ENCODE measurements at regions not wholly inside any gene's neighbourhood (a gene's known extent, or its start where the extent isn't known, plus 50 kb on each side); places are given as distances from the start of the nearest gene placed in this dataset.
"Not testable (repeated sequence)": the region's sequence is repeated elsewhere in the genome, so short reads cannot be mapped to it uniquely, and the experiment has no call there.

DNA sequence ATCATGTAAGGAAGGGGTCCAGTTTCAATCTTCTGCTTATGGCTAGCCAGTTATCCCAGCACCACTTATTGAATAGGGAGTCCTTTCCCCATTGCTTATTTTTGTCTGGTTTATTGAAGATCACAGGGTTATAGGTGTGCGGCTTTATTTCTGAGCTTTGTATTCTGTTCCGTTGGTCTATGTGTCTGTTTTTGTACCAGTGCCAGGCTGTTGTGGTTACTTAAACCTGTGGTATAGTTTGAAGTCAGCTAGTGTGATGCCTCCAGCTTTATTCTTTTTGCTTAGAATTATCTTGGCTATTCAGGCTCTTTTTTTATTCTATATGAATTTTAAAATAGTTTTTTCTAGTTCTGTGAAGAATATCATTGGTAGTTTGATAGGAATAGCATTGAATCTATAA, 234.6 kb upstream of the CASK start:
- not testable (repeated sequence) for DNase-seq (ENCODE audit: low read depth in 2 of 2)

DNA sequence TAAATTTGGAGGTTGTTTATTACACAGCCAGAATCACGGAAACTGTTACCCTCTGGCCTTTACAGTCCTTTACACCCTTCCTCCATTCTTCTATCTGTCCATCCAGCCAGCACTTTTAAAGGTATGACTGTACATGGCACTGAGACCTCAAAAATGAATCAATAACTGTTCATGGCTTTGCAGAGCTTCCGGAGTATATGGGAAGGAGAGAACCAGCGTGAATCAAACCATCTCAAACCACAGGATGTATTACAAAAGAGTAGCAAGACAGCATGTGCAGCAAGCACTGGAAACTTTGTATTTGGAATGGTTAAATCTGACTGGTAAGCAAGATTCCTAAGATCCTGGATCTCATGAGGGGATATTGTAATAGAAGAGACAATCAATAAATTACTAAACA, 228.5 kb upstream of the CASK start:
- no peak for DNase-seq (ENCODE audit: low read depth in 2 of 2)

DNA sequence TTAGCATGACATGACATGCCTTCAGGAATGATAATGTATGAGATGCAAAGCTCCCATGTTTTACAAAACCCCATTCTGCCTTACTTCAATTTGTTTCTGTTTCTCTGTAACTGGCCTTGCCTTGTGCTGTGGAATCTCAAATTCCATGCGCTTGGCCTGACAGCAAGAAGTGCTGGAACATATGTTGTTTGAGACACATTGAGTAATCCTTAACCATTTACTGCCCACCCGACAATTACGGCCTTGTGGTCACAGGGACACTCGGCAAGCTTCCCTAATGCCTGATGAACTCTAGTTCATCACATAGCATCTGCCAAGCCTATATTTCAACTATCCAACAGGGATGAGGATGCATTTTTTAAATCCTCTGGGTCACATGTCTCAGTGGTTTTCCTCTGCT, 226.4 kb upstream of the CASK start:
- no peak for DNase-seq (ENCODE audit: low read depth in 2 of 2)

DNA sequence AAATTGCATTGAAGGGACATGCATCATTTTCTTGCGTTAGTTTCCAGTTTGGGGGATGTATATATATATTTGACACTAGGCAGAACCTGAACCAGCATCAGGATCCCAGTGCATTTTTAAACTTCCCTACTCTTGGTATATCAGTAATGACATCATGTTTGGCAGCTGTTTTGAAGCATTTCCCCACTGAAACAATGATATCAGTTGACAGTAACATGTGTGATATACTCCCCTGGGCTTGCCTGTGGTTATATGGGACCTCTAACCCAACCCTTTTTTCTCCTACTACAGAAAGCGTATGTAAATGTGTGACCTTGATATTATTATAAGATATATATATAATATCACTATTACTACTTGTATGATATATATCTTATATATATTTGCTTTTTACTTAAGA, 225.9 kb upstream of the CASK start:
- no peak for DNase-seq (ENCODE audit: low read depth in 2 of 2)

DNA sequence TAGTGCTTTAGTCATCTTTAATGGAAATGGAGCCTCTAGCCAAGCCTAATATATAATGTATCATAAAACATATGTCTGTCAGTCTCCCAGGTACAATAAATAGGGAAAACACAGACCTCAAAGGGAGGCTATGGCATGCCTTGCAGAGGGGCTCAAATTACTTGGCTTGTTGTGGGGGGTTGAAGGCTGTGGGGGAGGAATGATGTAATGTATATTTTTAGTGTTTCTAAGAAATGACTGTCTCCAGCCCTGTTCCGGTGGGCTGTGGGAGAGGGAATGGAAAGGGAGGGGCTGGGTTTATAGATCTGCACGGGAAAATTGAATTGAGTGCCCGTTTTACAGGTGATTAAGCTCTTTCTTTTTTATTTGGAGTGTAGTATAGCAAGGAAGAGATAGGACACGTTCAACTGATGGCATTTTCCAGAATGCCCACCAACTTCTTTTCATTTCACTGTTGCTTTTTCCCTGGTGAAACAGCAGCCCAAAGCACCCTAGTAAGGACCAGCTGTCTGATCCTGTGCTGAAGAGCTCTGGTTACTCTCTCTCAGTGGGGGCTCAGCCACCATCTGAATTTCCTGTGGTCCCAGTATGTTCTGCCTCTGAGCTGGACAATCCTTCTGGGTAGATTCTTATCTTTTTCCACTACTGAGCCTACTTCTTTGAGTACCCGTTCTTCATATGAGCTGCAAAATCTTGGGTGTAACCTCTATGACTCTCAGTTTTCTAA, 220.7 kb upstream of the CASK start:
- no peak for DNase-seq (ENCODE audit: low read depth in 2 of 2)

DNA sequence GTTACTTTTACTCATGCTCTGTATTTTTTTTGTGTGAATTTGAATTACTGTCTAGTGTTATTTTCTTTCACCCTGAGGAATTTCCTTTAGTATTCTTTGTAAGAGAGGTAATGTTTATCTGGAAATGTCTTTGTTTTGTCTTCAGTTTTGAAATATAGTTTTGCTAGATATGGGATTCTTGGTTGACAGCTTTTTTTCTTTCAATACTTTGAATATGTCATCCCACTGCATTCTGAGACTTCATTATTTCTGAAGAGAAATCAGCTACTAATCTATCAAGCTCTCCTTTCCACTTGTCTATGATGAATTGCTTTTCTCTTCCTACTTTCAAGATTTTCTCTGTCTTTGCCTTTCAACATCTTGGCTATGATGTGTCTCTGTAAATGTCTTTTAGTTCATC, 217.0 kb upstream of the CASK start:
- no peak for DNase-seq (ENCODE audit: low read depth in 2 of 2)

DNA sequence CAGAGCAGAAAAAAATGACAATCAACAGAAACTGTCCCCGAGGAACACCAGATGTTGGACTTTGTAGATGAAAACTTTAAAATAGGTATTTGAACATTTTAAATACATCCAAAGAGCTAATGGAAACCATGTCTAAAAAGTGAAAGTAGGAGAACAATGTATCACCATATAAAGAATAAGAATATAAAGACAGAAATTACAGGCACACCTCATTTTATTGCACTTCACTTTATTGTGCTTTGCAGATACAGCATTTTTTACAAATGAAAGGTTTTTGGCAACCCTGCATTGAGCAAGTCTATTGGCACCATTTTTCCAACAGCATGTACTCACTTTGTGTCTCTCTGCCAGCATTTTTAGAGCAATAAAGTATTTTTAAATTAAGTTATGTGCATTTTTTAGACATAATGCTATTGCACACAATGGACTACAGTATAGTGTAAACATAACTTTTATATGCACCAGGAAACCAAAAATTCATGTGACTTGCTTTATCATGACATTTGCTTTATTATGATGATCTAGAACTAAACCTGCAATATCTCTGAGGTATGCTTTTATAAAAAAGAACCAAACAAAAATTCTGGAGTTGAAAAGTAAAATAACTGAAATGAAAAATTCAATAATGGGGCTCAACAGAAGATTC, 212.4 kb upstream of the CASK start:
- no peak for DNase-seq (ENCODE audit: low read depth in 2 of 2)

DNA sequence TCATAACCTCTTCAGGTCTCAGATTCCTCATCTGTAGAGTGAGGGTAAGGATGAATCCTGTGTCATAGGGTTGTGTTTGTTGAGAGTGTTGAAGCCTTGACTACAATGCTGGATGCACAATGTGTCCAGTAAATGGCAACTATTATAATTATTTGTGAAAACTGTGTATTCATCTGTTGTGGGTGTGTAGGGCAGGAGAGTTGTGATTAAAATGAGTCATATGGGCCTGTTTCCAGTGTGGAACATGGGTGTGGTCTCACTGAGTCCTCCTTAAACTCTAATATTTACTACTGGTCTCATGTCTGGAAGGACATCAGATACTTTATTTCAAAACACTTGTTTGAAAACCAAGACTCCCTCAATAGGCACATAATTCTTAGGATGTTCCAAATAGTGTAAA, 208.5 kb upstream of the CASK start:
- DNase-seq (ENCODE audit: low read depth in 2 of 2): no peak

DNA sequence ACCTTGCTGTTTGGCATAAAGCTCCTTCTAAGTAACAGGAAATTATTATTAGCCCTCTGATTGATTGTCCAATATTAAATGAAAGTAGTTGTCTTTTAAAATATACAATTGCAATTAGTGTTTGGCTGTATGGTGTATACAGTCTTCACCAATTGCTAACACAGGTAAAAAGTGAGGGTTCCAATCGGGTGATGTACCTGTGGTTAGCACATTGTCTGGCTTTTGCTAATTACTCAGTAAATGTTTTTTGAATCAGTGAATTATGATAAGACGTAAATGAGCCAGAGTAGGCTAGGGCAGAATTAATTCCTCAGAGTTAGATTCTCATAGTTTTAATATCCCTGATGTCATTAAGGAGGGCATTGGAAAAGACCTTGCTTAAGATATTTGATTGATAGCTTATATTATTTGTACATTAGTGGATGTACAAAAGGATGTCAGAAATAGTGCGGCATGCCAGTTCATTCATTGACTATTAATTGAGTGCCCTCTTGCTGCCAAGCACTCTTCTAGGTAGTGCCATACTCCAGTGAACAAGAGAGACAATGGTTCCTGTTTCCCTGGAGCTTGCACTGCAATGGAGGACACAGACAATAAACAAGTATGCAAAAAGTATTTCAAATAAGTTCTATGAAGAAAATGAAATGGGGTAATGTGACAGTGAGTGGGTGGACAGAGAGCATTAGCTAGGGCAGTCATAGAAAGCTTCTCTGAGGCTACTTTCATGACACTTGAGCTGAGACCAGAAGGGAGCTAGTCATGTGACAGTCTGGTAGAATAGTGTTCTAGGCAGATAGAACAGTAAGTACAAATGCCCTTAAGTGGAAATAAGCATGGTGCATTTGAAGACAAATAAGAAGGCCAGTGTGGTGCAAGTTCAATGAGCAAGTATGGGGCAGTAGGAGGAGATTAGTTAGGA, 205.9 kb upstream of the CASK start:
- no peak for DNase-seq (ENCODE audit: low read depth in 2 of 2)

DNA sequence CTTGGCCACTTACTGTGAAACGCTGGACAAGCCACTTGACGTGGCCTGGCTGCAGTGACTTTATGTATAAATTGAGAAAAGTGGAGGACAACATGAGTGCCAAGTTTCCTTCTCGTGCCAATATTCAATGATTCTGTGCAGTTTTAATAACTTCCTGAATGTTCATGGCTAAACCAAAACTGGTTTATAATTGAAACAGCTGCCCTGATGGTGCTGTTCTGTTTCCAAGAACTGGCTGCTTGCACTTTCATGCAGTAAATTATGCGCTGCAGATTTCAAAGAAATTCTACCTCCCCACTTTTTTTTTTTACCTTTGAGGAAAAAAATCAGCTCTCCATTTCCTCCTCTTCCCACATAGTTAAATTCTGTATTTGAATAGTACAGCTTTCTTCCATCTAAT, 205.2 kb upstream of the CASK start:
- no peak for DNase-seq (ENCODE audit: low read depth in 2 of 2)

DNA sequence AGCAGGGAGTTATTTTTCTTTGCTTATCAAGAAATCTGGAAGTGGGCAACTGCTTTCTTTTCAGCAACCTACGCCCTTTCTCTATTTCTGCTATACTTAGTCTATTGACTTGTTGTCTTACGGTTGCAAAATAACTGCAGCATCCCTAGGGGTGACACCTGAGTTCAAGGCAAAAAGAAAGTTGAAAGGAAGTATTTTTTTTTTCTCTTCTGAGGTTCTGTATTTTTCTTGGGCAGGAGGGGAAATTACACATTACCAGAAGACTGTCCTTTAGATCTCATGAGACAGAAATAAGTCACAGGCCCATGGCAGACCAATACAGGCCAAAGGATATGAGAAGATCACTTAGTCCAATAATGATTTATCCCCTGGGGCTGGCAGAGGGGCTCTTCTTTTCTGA, 204.7 kb upstream of the CASK start:
- no peak for DNase-seq (ENCODE audit: low read depth in 2 of 2)

DNA sequence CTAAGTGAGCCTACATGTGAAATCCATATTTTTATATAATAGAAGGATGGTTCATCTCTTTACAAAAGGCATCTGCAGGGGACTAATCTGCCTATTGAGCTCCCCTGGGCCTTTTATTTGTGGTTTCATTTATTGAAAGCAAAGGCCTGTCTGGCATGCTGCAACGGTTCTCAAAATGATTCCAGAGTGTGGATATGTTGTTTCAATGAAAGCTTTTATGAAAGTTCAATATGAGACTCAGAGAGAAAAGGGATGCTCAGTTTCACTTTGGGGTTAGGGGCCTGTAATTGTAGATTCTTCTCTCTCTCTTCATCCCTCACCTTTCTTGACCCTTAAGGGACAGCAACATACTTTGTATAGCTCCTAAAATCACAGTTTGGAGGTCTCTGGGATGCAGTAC, 204.2 kb upstream of the CASK start:
- DNase-seq (ENCODE audit: low read depth in 2 of 2): no peak

DNA sequence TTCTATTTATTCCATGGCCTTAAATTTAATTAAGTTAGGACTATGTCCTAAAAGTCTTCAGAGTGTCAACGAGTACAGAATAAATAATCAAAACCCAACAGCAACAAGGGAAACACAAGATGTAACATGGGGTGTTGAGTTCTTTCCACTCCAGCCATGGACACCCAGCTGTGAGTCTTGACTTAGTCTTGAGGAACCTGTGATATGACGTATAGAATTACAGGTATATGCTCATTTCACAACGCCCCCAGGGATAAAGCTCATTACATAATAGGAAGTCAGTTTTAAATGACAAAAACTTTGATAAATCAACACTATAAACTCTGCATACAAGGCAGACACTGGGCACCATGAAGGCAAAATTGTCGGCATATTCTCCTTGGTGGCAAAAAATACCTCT, 200.0 kb upstream of the CASK start:
- no peak for DNase-seq (ENCODE audit: low read depth in 2 of 2)

DNA sequence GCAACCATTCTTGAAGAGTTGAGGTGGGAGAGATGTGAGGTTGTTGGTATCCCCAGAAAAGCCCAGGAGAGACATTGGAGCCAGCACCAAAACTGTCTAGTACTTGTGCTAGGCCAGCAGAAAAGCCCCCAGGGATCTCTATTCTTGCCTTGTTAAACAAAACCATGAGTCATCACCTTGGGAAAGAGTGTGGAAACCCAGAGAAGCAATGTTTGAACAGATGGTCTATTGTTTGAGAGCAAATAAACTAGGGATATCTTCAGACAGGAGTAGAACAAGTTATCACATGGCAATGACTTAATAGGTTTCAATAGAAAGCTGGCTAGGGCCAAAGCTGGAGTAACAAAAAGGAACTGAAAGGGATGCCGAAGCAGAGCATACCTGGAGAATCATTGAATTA, 195.7 kb upstream of the CASK start:
- DNase-seq (ENCODE audit: low read depth in 2 of 2): peak in 1 of 2 donors; percentile 0

DNA sequence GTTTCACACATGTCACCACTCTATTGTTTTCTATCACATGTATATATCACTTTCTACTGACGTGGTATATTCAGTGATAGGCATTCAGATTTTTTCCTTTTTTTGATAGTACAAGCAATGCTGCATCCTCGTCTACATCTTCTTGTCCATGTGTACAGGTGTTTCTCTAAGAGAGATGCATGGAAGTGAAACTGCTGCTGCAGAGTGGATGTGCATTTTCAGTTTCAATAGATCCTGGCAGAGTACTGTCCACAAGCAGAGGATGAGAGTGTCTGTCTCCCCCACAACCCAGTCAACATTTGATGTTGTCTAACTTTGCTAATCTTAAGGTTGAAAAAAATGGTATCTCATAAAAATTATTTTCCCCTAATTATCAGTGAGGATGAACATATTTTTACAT, 194.0 kb upstream of the CASK start:
- no peak for DNase-seq (ENCODE audit: low read depth in 2 of 2)

DNA sequence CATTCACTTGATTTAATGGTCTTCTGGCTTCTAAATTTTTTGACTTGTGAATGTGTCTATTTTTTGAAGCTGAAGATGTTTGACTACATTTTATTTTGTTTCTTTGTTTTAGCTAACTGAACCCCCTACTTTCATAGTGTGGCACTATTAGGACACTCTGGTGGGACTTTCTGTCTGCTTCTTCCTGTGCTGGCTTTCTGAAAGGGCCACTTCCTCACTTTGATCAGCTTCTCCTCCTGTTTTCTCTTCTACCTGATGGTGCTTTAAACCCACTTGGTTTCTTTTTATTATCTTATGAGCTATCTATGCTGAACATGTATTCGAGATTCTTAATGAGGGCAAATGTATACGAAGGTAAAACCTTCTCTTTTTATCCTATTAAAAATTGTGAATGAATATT, 186.1 kb upstream of the CASK start:
- DNase-seq (ENCODE audit: low read depth in 2 of 2): no peak

DNA sequence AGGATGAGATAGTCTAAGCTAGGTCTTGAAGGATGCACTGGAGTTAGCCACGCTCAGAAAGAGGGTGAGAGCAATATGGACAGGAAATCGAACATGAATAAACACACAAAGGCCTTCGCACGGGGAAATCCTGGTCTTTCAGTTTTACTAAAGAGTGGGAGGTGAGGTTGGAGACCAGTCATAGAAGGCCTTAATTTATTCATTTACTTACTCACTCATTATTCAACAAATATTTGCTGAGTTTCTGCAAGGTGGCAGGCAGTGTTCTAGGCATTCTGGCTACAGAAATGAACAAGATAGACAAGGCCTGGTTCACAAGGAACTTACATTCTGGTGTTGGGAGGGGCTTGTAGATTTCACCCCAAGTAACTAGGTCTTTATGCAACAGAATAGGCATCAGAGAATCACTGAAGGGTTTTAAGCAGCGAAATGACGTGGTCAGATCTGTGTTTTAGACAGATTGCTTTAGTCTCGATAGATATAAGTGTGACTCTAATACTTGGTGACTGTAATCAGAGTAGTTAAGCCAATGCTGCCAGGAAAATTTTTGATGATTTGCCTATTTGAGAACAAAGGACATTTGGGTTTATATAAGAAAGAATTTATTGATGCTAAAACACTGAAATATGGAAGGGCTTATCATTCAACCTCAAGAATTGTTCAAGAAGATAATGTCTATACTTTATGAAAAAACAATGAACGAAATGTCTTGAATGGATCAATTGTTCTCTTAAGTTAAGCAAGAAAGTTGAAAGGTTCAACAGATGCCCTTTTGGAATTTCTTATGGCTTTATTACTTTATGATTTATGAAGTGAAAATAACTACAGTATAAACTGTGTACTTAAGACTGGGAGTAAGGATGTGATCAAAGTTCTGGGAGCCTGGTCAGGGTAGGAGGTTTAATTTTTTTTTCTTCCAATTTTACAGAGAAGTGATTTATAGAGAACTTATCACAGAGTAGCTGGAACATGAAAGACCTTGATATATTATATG, 184.4 kb upstream of the CASK start:
- DNase-seq (ENCODE audit: low read depth in 2 of 2): no peak

DNA sequence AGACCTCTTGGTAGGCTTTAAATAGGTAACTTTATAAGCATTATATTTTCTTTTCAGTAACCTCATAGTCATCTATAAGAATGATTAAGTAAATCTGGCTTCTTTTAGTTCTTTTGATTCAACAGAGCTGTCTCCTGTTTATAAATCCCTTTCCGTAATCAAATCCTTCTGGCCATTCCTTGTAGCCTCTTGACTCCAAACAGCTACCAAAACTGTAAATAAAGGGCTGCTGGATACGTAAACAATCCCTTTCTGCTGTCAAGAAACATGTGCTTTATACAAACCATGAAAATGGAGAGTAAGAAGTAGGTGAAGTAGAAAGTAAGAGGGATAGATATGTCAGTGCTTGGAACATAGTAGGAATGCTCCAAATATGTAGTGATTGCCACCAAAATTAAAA, 183.2 kb upstream of the CASK start:
- DNase-seq (ENCODE audit: low read depth in 2 of 2): no peak

DNA sequence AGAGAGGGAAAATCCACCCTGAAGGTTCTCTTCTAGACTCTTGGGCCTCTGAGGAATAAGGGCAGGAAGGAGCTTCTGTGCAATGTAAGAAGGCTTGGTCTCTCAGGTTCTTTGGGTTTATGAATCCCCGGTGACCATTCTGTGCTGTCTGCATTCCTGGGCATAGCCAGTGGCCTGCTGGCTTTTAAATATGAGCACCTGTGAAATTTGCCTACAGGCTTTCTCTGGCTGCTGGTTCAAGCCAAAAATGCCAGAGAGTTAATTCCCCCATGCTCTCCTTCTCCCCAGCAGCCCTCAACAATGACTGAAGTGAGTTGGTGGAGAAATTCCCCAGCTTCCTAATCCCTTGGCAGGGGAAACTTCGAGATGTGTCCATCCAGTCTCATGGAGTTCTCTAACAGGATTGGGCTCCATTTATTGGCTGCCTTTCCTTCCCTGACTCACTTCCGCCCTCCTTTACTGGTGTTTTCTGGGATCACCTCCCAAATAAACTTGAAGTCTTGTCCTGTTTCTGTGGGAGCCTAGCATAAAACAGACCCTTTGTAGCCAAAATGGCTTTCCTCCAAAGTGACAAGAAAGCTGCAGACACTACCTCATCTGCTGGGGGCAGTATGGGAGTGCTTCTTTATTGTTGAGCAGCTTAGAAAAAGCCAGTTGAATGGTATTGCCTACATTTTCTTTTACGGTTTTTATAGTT, 179.4 kb upstream of the CASK start:
- no peak for DNase-seq (ENCODE audit: low read depth in 2 of 2)

DNA sequence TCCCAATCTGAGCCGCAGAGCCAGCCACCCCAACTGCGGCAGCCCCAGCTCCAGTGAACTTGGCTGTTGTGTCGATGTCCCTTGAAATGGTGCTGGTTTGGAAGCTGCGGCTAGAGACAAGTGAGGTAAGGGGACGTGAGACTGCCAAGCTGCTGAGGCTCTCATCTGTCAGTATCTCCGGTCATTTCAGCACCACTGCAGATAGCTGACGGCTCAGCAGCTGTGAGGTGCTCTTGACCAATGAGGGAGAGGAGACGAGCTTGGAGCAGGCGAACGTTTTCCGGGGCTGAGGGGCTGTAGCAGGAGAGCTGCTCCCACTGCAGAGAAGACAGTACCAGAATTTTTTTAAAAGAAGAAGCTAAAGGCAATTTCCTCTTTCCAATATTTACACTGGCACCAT, 175.5 kb upstream of the CASK start:
- DNase-seq (ENCODE audit: low read depth in 2 of 2): no peak

DNA sequence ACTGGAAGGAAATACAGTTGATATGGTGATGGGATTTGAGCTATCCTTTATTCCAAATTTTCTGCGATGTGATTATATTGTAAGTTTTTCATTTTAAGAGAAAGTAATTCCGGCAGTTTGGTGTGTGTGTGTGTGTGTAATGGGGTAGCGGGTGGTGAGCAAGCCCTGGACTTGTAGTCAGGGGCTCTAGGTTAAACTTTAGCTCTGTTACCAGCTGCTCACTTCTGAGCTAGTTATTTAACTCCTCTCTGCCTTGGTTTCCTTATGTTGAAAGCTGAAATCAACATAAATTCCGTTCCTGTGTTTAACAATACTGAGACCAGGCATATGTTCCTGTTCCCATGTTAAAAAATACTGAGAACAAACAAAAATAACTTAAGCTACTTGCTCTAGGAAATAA, 174.1 kb upstream of the CASK start:
- no peak for DNase-seq (ENCODE audit: low read depth in 2 of 2)
